ENCODE measurements at regions not wholly inside any gene's neighbourhood (a gene's known extent, or its start where the extent isn't known, plus 50 kb on each side); places are given as distances from the start of the nearest gene placed in this dataset.
"Not testable (repeated sequence)": the region's sequence is repeated elsewhere in the genome, so short reads cannot be mapped to it uniquely, and the experiment has no call there.

GRCh38 chr5:105057001-105057436 lies 1494.4 kb upstream of the NUDT12 start:
- Histone ChIP-seq H3K36me3 (ENCODE audit: insufficient read depth, low read length, poor library complexity, severe bottlenecking) (no peaks in the 10 kb centered on the region), H3K27ac (ENCODE audit: low read depth, low read length, poor library complexity, severe bottlenecking) (no peak overlapping the region), H3K9me3 (ENCODE audit: low read depth, low read length, poor library complexity, severe bottlenecking) (peaks cover 16% of the 10 kb centered on the region), H3K4me3 (ENCODE audit: low read depth, low read length, poor library complexity, severe bottlenecking) (no peak overlapping the region), H3K27me3 (replicated peaks; ENCODE audit: insufficient read depth, low read depth, low read length, poor library complexity) (no peaks in the 10 kb centered on the region), H3K4me1 (ENCODE audit: insufficient read depth, low read length, poor library complexity, severe bottlenecking) (no peaks in the 10 kb centered on the region)
- TF ChIP-seq CTCF (conservative IDR thresholded peaks at IDR 0.05; ENCODE audit: low read depth, low read length) = no peak
- TF ChIP-seq EZH2 (IDR thresholded peaks at IDR 0.05; ENCODE audit: borderline replicate concordance, low read depth, low read length, poor library complexity, severe bottlenecking) = no peak
- intact Hi-C loops (cut with micrococcal nuclease; ENCODE audit: unreplicated experiment) = no loop called here
- POLR2A ChIA-PET (ENCODE audit: low non-redundant PET) = no interaction called here
- CTCF ChIA-PET = no interaction called here
- no peak for DNase-seq (ENCODE audit: low spot score)
- no TSS peak for BruUV-seq (replicated peaks)

- H3K4me1 ChIP-seq (ENCODE audit: insufficient read depth, low read length, poor library complexity, severe bottlenecking) = no peaks in the 10 kb centered on the region
- H3K36me3 ChIP-seq (ENCODE audit: insufficient read depth, low read length, poor library complexity, severe bottlenecking) = no peaks in the 10 kb centered on the region
- H3K27me3 ChIP-seq (replicated peaks; ENCODE audit: insufficient read depth, low read depth, low read length, poor library complexity) = no peaks in the 10 kb centered on the region
- no peak overlapping the region for H3K27ac ChIP-seq (ENCODE audit: low read depth, low read length, poor library complexity, severe bottlenecking)
- DNase-seq (ENCODE audit: low spot score) = no peak
- ChIA-PET POLR2A (ENCODE audit: low non-redundant PET) (no interaction called here), CTCF (no interaction called here)
- no peak overlapping the region for H3K4me3 ChIP-seq (ENCODE audit: low read depth, low read length, poor library complexity, severe bottlenecking)
- H3K9me3 ChIP-seq (ENCODE audit: low read depth, low read length, poor library complexity, severe bottlenecking) = peaks cover 12% of the 10 kb centered on the region
- TF ChIP-seq EZH2 (IDR thresholded peaks at IDR 0.05; ENCODE audit: borderline replicate concordance, low read depth, low read length, poor library complexity, severe bottlenecking) (no peak), CTCF (conservative IDR thresholded peaks at IDR 0.05; ENCODE audit: low read depth, low read length) (no peak)
- no TSS peak for BruUV-seq (replicated peaks)
- intact Hi-C loops (cut with micrococcal nuclease; ENCODE audit: unreplicated experiment) = no loop called here
Measured at GRCh38 chr5:105054406-105054805, 1491.8 kb upstream of the NUDT12 start.

- BruUV-seq (replicated peaks) = no TSS peak
- Histone ChIP-seq H3K9me3 (ENCODE audit: low read depth, low read length, poor library complexity, severe bottlenecking) (no peaks in the 10 kb centered on the region), H3K36me3 (ENCODE audit: insufficient read depth, low read length, poor library complexity, severe bottlenecking) (no peaks in the 10 kb centered on the region), H3K4me3 (ENCODE audit: low read depth, low read length, poor library complexity, severe bottlenecking) (no peak overlapping the region), H3K4me1 (ENCODE audit: insufficient read depth, low read length, poor library complexity, severe bottlenecking) (no peaks in the 10 kb centered on the region), H3K27ac (ENCODE audit: low read depth, low read length, poor library complexity, severe bottlenecking) (no peak overlapping the region), H3K27me3 (replicated peaks; ENCODE audit: insufficient read depth, low read depth, low read length, poor library complexity) (no peaks in the 10 kb centered on the region)
- TF ChIP-seq EZH2 (IDR thresholded peaks at IDR 0.05; ENCODE audit: borderline replicate concordance, low read depth, low read length, poor library complexity, severe bottlenecking) (no peak), CTCF (conservative IDR thresholded peaks at IDR 0.05; ENCODE audit: low read depth, low read length) (no peak)
- no peak for DNase-seq (ENCODE audit: low spot score)
- ChIA-PET POLR2A (ENCODE audit: low non-redundant PET) (no interaction called here), CTCF (no interaction called here)
- intact Hi-C loops (cut with micrococcal nuclease; ENCODE audit: unreplicated experiment) = no loop called here
Measured at GRCh38 chr5:105042623-105043022, 1480.0 kb upstream of the NUDT12 start.

- intact Hi-C loops (cut with micrococcal nuclease; ENCODE audit: unreplicated experiment); H3K9me3 ChIP-seq (ENCODE audit: low read depth, low read length, poor library complexity, severe bottlenecking); CTCF ChIA-PET; H3K36me3 ChIP-seq (ENCODE audit: insufficient read depth, low read length, poor library complexity, severe bottlenecking); POLR2A ChIA-PET (ENCODE audit: low non-redundant PET); DNase-seq (ENCODE audit: low spot score); BruUV-seq (replicated peaks); H3K27me3 ChIP-seq (replicated peaks; ENCODE audit: insufficient read depth, low read depth, low read length, poor library complexity); H3K4me3 ChIP-seq (ENCODE audit: low read depth, low read length, poor library complexity, severe bottlenecking); H3K4me1 ChIP-seq (ENCODE audit: insufficient read depth, low read length, poor library complexity, severe bottlenecking); H3K27ac ChIP-seq (ENCODE audit: low read depth, low read length, poor library complexity, severe bottlenecking): not testable (repeated sequence)
Measured at GRCh38 chr5:105036814-105037213, 1474.2 kb upstream of the NUDT12 start.

All from A673 (cell line).